GM19395 (cell line): ENCODE measurements at regions not wholly inside any gene's neighbourhood (a gene's known extent, or its start where the extent isn't known, plus 50 kb on each side); places are given as distances from the start of the nearest gene placed in this dataset.

Source experiments
- ATAC-seq: cut with Tn5 transposase; IDR thresholded peaks from one replicate; pipeline ENCODE4 v1.9.1; 2021; ENCODE audit warnings: mild to moderate bottlenecking, moderate library complexity; ENCODE audit not compliant: unreplicated experiment

DNA sequence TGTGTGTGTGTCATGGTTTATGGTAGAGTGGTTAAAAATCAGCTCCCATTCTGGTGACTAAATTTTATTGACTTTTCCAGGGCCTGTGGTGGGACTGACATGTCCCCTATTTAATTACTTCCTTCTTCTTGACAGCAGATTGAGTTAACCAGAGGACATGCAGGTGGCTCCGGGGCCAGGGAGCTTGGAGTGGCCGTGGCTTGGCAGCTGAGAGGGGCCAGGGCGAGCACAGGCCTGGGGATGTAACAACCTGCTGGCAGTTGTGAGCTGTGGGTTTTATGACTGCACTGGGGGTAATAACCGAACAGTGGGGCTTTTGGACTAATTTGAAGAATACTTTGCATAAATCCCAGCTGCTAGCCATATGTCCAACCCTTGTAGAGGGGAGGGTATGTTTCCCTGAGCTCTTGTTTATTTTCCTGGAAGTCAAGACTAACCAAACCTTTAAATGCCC, 186.0 kb downstream of the MID1IP1 start:
- ATAC-seq: no peak

GRCh38 chrX:38988301-38988700, 187.0 kb downstream of the MID1IP1 start:
- no peak for ATAC-seq

DNA sequence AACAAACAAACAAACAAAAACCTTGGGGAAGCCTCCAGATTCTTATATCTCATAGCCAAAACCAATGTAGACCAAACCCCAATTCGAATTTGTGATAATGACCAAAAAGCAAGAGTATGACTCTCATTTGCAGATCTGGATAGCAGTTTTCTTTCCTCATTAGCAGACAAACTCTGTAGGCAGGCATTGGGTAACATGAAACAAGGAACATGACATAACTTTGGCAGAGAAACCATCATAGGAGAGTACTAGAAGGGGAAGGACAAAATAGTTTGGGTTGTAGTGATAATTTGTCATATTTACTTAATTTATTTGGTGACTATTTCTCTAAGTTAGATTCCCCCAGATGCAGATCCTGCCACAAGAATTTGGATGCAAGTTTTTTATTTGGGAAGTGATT, 187.8 kb downstream of the MID1IP1 start:
- no peak for ATAC-seq

DNA sequence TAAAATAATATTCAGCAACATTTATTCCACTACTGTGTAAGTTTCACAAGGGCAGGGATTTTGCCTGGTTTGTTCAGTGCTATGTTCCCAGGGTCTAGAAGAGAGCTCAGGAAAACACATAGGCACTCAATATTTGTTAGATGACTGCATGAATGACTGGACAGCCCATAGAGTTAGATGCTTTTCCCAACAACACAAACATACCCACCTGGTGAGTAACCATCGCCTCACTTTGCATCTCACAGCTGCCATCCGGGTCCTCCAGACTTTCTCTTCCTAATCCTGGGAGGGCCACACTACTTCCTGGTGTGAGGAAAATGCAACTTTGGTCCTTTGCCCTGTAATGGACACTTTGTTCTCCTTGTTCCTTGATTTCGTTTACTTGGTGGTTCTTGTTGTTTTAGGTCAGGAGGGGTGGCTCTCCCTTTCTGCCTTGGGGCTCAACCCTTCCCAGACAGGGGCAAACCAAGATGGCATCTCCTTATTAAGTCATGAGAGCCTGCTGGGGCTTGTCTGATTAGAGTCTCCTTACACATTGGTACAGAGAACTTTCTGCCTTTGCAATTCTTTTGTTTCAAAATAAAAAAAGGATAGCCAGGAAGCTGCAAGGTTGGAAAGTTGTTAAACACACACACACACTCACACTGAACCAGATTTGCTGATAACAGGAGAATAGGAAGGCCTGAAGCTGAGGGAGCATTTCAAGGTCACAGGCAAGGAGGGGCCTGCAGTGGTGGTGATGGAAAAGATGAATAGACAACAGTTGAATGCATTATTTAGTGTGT, 190.6 kb downstream of the MID1IP1 start:
- ATAC-seq: no peak

- no peak for ATAC-seq
Observed at GRCh38 chrX:38992441-38993096, 191.3 kb downstream of the MID1IP1 start.

GRCh38 chrX:38993500-38993899, 192.2 kb downstream of the MID1IP1 start:
- no peak for ATAC-seq

DNA sequence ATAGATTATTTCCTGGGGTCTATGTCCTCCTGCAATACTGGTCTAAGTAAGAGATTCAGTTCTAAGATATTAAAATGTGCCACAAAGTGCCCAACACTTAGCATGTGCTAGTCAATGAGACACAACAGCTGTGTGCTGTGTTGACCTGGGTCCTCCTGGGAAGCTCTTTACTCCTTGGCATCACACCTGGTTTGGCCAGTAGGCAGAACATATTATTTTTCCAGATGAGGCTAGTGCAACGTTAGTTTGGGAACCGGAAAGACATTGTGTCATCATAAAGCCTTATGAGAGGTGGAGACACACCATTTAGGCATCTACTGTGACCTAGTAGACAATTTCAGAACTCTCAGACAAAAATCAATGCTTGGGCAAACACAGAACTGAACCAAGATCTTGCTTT, 197.8 kb downstream of the MID1IP1 start:
- no peak for ATAC-seq

- ATAC-seq: no peak
Observed at GRCh38 chrX:38999967-39000745, 198.9 kb downstream of the MID1IP1 start.

DNA sequence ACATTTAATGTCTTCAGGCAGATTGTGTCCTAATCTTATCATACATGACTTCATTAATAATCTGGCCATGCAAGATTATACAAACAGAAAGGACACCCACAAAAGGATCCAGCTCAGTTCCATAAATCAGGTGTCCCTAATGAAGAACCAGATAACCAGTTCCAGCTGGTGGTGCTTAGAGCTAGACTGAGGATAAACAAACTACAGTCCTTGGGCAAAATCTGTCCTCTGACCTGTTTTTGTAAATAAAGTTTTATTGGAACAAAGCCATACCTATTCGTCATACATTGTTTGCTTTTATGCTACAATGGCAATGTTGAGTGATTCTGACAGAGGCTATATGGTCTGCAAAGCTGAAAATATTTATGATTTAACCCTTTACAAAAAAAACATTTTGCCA, 199.5 kb downstream of the MID1IP1 start:
- ATAC-seq: no peak

DNA sequence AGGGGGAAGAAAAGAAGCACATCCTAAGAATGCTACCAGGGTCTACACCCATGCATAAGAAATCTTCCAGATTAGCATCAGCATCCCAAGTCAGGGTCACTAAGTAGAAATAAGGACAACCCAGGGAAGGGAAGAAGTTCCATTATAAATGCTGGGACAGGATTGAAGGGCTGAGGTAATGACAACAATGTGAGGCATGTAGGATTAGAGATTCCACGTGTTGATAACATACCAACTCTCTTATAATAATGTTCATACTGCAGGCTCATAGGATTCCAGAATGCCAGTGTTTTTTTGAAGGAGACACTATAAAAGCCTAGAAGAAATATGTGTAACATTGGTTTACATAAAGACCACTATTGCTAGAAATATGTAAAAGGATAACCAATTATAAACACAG, 201.2 kb downstream of the MID1IP1 start:
- no peak for ATAC-seq

GRCh38 chrX:39008549-39008948, 207.3 kb downstream of the MID1IP1 start:
- ATAC-seq: no peak

- no peak for ATAC-seq
Observed at GRCh38 chrX:39011454-39012221, 210.4 kb downstream of the MID1IP1 start.

GRCh38 chrX:39012621-39013111, 211.4 kb downstream of the MID1IP1 start:
- no peak for ATAC-seq

- ATAC-seq: no peak
Observed at GRCh38 chrX:39016556-39016955, 215.3 kb downstream of the MID1IP1 start.

- ATAC-seq: no peak
Observed at GRCh38 chrX:39017077-39017476, 215.8 kb downstream of the MID1IP1 start.

GRCh38 chrX:39017716-39018115, 216.5 kb downstream of the MID1IP1 start:
- ATAC-seq: no peak

- ATAC-seq: no peak
Observed at GRCh38 chrX:39018541-39018940, 217.3 kb downstream of the MID1IP1 start.

- no peak for ATAC-seq
Observed at GRCh38 chrX:39019056-39019455, 217.8 kb downstream of the MID1IP1 start.

GRCh38 chrX:39020051-39020669, 218.9 kb downstream of the MID1IP1 start:
- no peak for ATAC-seq

DNA sequence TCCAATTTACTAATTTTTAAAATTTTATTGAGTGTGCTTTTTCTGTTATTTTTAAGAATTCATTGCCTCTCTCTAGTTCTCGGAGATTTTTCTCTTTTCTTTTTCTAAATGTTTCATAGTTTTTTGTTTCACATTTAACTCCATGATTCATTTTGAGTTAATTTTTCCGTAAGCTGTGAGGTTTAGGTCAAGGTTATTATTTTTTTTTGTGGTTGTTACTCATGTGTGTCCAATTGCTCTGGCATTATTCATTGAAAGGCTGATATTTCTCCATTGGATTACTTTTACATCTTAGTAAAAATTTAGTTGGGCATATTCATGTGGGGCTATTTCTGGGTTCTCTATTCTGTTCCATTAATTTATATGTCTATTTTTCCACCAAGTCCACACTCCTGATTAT, 220.8 kb downstream of the MID1IP1 start:
- ATAC-seq: no peak
